GM12878 (cell line): ENCODE measurements at regions not wholly inside any gene's neighbourhood (a gene's known extent, or its start where the extent isn't known, plus 50 kb on each side); places are given as distances from the start of the nearest gene placed in this dataset.

Experiments used
- ATAC-seq: fragments of 200-7000 bp; cut with Tn5 transposase; 3 replicates; pipeline ENCODE4 v1.9.1; 2020; ENCODE audit warnings: mild to moderate bottlenecking, moderate library complexity
- BruUV-seq: library from RNA; stranded (reverse); fragments of 400-500 nt; replicated peaks from 2 replicates; lab custom pipeline; 2021; lab: Mats Ljungman, UMichigan
- CTCF ChIA-PET: fragments of 300-600 bp; sonication (Branson Sonifier 250); formaldehyde crosslinking; extraction: SDS; loops from one replicate; lab custom pipeline; 2021; ENCODE audit warnings: inconsistent platforms; lab: Yijun Ruan, JAX
- POLR2A ChIA-PET: fragments of 350-600 bp; formaldehyde crosslinking; extraction: SDS; loops from one replicate; lab custom pipeline; 2021; ENCODE audit warnings: inconsistent platforms; lab: Charles Lee
- RAD21 ChIA-PET: fragments of 300-600 bp; sonication (Branson Sonifier 250); formaldehyde crosslinking; loops from one replicate; lab custom pipeline; 2023; ENCODE audit warnings: antibody characterized with exemption; ENCODE audit not compliant: unreplicated experiment; lab: Charles Lee
- SMC1A ChIA-PET: fragments of 300-600 bp; sonication (Branson Sonifier 250); formaldehyde crosslinking; loops from one replicate; lab custom pipeline; 2023; ENCODE audit not compliant: unreplicated experiment, uncharacterized antibody; lab: Charles Lee
- DNase-seq: peaks from one replicate; pipeline ENCODE4 v3.0.0-alpha.2; 2011; ENCODE audit warnings: low read depth, low spot score
- FAIRE-seq: peaks from 3 replicates; lab custom pipeline; 2011; peaks lifted over from hg19 to GRCh38; lab: Jason Lieb, UNC
- H2AFZ ChIP-seq: 2 replicates; pipeline ENCODE4 v1.6.0; 2011; ENCODE audit warnings: low read depth, low read length, control low read depth; ENCODE audit not compliant: control insufficient read depth
- H3K27ac ChIP-seq: 2 replicates; pipeline ENCODE4 v1.5.1; 2011; ENCODE audit warnings: control low read depth; ENCODE audit not compliant: control insufficient read depth, insufficient read depth
- H3K27me3 ChIP-seq, 2 experiments: replicated peaks in 1 of 2; 2 replicates each; pipeline versions ENCODE4 v1.6.0 to v1.6.1; 2011; ENCODE audit warnings: low read length in 1 of 2; ENCODE audit not compliant: control insufficient read depth in 2 of 2, insufficient read depth in 2 of 2
- H3K36me3 ChIP-seq, 2 experiments: 2 replicates each; pipeline ENCODE4 v1.5.1; 2011; ENCODE audit warnings: low read length in 1 of 2; ENCODE audit not compliant: control insufficient read depth in 2 of 2, insufficient read depth in 2 of 2
- H3K4me1 ChIP-seq: 2 replicates; pipeline ENCODE4 v1.6.1; 2011; ENCODE audit warnings: mild to moderate bottlenecking, low read length, moderate library complexity, mixed read lengths; ENCODE audit not compliant: control insufficient read depth, insufficient read depth
- H3K4me2 ChIP-seq: 2 replicates; pipeline ENCODE4 v1.6.0; 2011; ENCODE audit warnings: control low read depth; ENCODE audit not compliant: control insufficient read depth, insufficient read depth
- H3K4me3 ChIP-seq: fragments of 200-600 bp; sonication (generic); 2 replicates; pipeline ENCODE4 v1.5.1; 2016
- H3K79me2 ChIP-seq: 2 replicates; pipeline ENCODE4 v1.6.0; 2011; ENCODE audit warnings: low read length; ENCODE audit not compliant: control insufficient read depth, insufficient read depth
- H3K9ac ChIP-seq: 2 replicates; pipeline ENCODE4 v1.8.0; 2011; ENCODE audit warnings: low read length, control low read depth, mixed read lengths; ENCODE audit not compliant: control insufficient read depth, insufficient read depth
- H3K9me3 ChIP-seq: replicated peaks from 3 replicates; pipeline ENCODE4 v1.5.1; 2011; ENCODE audit warnings: mild to moderate bottlenecking, low read length; ENCODE audit not compliant: control insufficient read depth, insufficient read depth
- H4K20me1 ChIP-seq: 2 replicates; pipeline ENCODE4 v1.6.0; 2011; ENCODE audit not compliant: control insufficient read depth, insufficient read depth
- CBX5 ChIP-seq: sonication (generic); IDR thresholded peaks from 2 replicates; pipeline ENCODE4 v1.6.1; 2016; ENCODE audit warnings: low read depth, moderate library complexity, mild to moderate bottlenecking, inconsistent platforms
- CHD1 ChIP-seq: IDR thresholded peaks from 2 replicates; pipeline ENCODE4 v1.6.1; 2012; ENCODE audit warnings: low read depth, low read length, improper control_type of control experiment
- POLR2AphosphoS2 ChIP-seq: IDR thresholded peaks from 2 replicates; pipeline ENCODE4 v1.6.1; 2011; ENCODE audit warnings: low read depth, mild to moderate bottlenecking, low read length, improper control_type of control experiment, moderate library complexity
- SMC3 ChIP-seq: IDR thresholded peaks from 2 replicates; pipeline ENCODE4 v1.6.1; 2011; ENCODE audit warnings: low read length, improper control_type of control experiment, borderline replicate concordance
- WRNIP1 ChIP-seq: IDR thresholded peaks from 2 replicates; pipeline ENCODE4 v1.6.1; 2011; ENCODE audit warnings: low read depth, low read length, improper control_type of control experiment, borderline replicate concordance
- YBX1 ChIP-seq: fragments of 450-650 bp; IDR thresholded peaks from 2 replicates; pipeline ENCODE4 v1.6.1; 2016; ENCODE audit warnings: antibody characterized with exemption
- WGBS: methylation state at CpG from one replicate; pipeline ENCODE4 v1.1.6; 2016; ENCODE audit warnings: low lambda C conversion rate; ENCODE audit not compliant: insufficient replicate concordance, insufficient coverage; ENCODE audit errors: missing lambda C conversion rate; 5-methylcytosine and 5-hydroxymethylcytosine counted together
- in situ Hi-C: fragments of 300-500 bp; cut with MboI; formaldehyde crosslinking; loops from 9 replicates; pipeline ENCODE4 v1.14.3; 2018; ENCODE audit warnings: mixed read lengths
- intact Hi-C: fragments of 100-400 bp; cut with micrococcal nuclease; formaldehyde crosslinking; loops from one replicate; pipeline ENCODE4 v1.14.2; 2022; ENCODE audit not compliant: unreplicated experiment
- TF ChIP-seq, protein P1 (sequence below): fragments of 450-650 bp; IDR thresholded peaks from 2 replicates; pipeline ENCODE4 v1.6.1; 2017; ENCODE audit warnings: low read depth, mild to moderate bottlenecking, moderate library complexity
- TF ChIP-seq, protein P2 (sequence below): IDR thresholded peaks from 2 replicates; pipeline ENCODE4 v1.6.1; 2011; ENCODE audit warnings: low read depth, mild to moderate bottlenecking, low read length, moderate library complexity, borderline replicate concordance; ENCODE audit errors: extremely low read depth
- TF ChIP-seq, protein P3 (sequence below): fragments of 450-650 bp; conservative IDR thresholded peaks from 2 replicates; pipeline ENCODE4 v1.6.1; 2017; ENCODE audit warnings: mild to moderate bottlenecking, moderate library complexity

DNA sequence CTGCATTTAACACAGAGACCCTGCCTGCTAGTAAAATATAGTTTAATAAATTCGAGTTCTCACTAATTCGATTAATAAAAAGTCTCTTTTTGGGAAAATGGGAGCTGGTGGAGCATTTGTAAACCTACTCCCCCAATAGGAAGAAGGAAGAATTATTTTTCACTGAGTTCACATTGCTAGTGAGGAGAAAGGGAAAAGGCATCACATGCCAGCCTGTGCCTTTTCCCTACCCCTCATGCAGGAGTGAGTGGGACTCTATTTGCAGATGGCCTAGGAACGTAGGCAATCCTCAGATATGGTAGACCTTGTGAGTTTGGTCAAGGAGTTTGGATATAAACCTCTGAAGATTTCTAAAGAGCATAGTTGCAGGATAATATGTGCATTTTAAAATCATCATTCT, 218.4 kb upstream of the TRIB2 start (continued):
- TF ChIP-seq, protein P1, sequence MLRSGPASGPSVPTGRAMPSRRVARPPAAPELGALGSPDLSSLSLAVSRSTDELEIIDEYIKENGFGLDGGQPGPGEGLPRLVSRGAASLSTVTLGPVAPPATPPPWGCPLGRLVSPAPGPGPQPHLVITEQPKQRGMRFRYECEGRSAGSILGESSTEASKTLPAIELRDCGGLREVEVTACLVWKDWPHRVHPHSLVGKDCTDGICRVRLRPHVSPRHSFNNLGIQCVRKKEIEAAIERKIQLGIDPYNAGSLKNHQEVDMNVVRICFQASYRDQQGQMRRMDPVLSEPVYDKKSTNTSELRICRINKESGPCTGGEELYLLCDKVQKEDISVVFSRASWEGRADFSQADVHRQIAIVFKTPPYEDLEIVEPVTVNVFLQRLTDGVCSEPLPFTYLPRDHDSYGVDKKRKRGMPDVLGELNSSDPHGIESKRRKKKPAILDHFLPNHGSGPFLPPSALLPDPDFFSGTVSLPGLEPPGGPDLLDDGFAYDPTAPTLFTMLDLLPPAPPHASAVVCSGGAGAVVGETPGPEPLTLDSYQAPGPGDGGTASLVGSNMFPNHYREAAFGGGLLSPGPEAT: no peak
- TF ChIP-seq, all 136 proteins: peak for 0

DNA sequence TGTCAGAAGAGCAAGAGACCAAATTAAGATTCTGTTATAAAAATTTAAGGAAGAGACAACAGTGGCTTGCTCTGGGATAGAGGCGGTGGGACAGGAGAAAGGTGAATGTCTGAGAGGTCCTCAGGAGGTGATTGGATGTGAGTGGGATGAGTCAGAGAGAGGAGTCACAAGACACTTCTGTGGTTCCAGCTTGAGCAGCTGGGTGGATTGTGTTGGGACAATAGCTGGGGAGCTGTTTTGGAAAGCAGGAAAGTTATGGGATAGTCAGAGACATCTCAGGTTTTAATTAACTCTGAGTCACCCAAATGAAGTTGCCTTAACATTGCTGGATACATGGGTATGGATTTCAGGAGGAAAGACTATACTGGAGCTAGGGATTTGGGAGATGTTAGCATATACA, 218.0 kb upstream of the TRIB2 start:
- RAD21 ChIA-PET: no interaction called here
- no peak overlapping the region for H3K4me2 ChIP-seq
- no peaks in the 10 kb centered on the region for H4K20me1 ChIP-seq
- 100% methylated on average over 1 of the region's 1 CpG for WGBS
- H2AFZ ChIP-seq: no peak overlapping the region
- ATAC-seq (no peak), DNase-seq (no peak), FAIRE-seq (no peak)
- BruUV-seq: no TSS peak
- TF ChIP-seq WRNIP1 (no peak), SMC3 (no peak), CHD1 (no peak), CBX5 (no peak), YBX1 (no peak), POLR2AphosphoS2 (no peak)
- TF ChIP-seq, protein P2, sequence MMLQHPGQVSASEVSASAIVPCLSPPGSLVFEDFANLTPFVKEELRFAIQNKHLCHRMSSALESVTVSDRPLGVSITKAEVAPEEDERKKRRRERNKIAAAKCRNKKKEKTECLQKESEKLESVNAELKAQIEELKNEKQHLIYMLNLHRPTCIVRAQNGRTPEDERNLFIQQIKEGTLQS: no peak
- TF ChIP-seq, protein P3, sequence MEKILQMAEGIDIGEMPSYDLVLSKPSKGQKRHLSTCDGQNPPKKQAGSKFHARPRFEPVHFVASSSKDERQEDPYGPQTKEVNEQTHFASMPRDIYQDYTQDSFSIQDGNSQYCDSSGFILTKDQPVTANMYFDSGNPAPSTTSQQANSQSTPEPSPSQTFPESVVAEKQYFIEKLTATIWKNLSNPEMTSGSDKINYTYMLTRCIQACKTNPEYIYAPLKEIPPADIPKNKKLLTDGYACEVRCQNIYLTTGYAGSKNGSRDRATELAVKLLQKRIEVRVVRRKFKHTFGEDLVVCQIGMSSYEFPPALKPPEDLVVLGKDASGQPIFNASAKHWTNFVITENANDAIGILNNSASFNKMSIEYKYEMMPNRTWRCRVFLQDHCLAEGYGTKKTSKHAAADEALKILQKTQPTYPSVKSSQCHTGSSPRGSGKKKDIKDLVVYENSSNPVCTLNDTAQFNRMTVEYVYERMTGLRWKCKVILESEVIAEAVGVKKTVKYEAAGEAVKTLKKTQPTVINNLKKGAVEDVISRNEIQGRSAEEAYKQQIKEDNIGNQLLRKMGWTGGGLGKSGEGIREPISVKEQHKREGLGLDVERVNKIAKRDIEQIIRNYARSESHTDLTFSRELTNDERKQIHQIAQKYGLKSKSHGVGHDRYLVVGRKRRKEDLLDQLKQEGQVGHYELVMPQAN: no peak
- H3K27ac ChIP-seq: no peak overlapping the region
- intact Hi-C loops: no loop called here
- H3K27me3 ChIP-seq: no peaks in the 10 kb centered on the region
- H3K36me3 ChIP-seq: no peaks in the 10 kb centered on the region
- SMC1A ChIA-PET: interaction anchor here (0.8 to 1.3 kb wide), 3 partner anchors 8 to 84 kb away, joined by 3 read pairs; no protein-coding TSS in a partner anchor
- CTCF ChIA-PET: interaction anchor here (0.5 kb wide), 1 partner anchor 379 kb away, joined by 3 read pairs; no protein-coding TSS in a partner anchor
- POLR2A ChIA-PET: no interaction called here
- no peak overlapping the region for H3K4me3 ChIP-seq
- no peaks in the 10 kb centered on the region for H3K9me3 ChIP-seq
- no peak overlapping the region for H3K9ac ChIP-seq
- peaks cover 22% of the 10 kb centered on the region for H3K4me1 ChIP-seq
- H3K79me2 ChIP-seq: no peaks in the 10 kb centered on the region
- in situ Hi-C loops: no loop called here
